ENCODE measurements at regions not wholly inside any gene's neighbourhood (a gene's known extent, or its start where the extent isn't known, plus 50 kb on each side); places are given as distances from the start of the nearest gene placed in this dataset.

GRCh38 chr15:69798481-69799250, 299.1 kb downstream of the TLE3 start:
- no peak for DNase-seq

DNA sequence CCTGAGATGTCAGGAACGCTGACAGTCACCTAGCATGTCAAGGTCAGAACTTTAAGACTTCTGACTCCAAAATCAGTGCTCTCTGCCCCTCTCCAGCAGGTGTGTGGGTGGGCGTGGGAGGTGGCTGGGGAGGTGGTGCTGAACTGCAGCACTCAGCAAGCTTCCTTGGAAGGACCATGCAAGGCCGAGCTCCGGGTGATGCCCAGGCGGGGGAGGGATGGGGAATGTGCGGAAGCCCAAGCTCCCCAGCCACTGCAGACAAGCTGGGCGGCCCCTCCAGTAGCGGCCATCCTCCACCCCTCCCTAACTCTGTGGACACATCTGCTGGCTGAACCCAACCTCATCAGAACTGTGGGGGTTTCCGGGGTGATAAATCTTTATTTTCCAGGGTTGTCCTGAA, 296.6 kb downstream of the TLE3 start:
- no peak for DNase-seq

GRCh38 chr15:69802432-69802831, 295.3 kb downstream of the TLE3 start:
- no peak for DNase-seq

DNA sequence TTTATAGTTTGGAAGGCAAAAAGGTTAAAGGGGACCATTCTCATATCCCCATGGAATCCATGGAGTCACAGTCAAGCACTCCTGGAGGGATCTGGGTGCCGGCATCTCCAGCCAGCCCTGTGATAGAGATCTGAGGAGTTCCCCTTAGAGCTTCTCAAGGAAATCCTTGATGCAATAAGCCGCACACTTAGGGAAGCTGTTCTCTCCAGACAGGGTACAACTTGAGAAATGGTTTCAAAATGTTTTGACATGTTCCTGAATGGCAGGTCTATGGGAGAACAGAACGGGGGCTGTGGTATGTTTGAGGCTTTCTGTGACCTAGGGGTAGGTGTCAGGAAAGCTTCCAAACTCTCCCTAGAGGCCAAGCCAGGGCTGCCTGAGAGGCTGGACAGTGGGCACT, 292.9 kb downstream of the TLE3 start:
- no peak for DNase-seq

- no peak for DNase-seq
Observed at GRCh38 chr15:69805248-69805953, 292.3 kb downstream of the TLE3 start.

GRCh38 chr15:69806287-69806915, 291.3 kb downstream of the TLE3 start:
- no peak for DNase-seq

DNA sequence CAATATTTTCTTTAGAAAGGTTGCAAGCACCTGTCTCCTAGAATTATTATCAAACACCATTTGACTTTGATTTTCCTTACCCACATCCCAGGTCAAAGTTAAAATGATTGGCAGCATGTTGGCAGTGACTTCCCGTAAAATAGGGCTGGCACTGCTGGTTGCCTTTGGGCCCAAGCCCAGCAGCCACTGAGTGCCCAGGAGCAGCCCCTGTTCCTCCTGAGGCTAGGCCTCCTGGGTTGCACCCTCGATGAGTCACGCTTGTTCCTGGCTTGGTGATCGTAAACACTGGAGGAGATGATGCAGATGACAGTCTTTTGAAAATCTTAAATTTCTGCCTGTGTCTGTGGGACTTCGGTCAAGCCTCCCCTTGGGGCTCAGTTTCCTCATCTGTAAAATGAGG, 290.0 kb downstream of the TLE3 start:
- no peak for DNase-seq

DNA sequence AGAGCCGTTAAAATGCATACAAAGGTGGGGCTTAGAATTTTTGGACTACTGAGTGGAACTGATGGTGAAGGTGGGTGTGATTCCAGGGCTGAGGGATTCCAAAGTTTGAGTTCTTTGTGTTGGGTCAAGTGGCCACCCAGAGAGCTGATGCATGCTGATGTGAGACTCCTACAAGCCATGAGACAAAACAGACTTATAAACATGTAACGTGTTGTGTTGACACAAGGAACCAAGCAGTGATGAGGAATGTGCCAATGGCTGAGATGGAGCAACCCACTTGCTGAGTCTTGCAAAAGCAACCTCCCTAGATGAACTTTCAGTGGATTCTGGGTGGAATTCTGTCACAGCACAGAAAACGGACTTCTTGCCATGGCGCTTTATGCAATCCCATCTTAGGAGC, 289.0 kb downstream of the TLE3 start:
- DNase-seq = no peak

DNA sequence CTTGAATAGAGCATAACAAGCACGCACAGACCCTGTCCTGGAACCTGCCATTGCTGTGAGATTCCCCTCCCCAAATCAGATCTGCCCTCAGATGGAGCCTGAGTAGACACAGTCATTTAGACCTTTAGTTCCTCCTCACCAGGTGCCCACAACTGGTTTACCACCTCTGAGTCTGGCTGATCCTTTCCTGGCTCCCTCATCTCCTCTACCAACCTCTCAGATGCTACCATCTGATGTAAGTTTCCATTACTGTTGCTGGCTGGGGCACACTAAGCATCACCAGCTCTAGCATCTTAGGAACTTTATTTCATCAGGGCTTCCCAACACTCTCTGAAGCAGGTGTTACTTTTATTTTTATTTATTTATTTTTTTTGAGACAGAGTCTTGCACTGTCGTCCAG, 288.3 kb downstream of the TLE3 start:
- no peak for DNase-seq

DNA sequence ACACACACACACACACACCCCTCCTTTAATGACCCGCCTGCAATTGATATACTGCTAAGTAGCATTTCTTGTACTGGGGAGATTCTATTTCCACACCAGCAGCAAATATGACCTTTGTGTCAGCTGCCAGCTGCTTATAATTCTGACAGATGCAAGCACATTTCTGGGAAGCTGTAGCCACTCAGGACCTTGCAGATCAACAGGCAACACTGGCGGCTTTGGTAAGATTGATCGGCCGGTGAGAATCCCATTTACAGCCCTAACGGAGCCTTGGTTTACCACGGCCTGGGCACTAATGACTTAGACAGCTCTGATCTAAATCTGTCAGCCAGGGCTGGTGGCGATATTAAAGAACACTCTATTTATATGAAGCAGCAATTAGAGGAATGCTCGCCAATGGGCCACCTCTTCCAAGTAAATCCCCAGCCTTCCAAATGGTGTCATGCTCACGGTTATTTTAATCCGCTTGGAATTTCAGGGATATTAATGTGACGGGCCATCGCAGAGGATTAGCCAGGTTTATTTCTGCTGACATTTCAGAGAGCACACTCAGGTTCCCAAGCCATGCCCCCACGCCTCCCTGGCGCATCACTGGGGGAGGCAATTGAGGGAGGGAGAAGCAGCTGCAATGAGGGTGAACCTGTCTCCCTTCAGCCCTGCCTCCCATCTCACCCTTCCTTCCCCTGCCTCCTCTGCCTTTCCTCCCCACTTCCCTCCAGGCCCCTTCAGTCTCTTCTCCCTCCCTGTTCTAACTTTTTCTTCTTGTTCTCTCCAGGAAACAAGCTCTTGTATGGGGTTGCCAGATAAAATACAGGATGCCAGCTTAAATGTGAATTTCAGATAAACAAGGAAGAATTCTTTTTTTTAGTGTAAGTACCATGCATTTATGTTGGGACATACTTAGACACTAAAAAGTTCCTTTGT, 287.0 kb downstream of the TLE3 start:
- DNase-seq = no peak

GRCh38 chr15:69812861-69813261, 284.9 kb downstream of the TLE3 start:
- DNase-seq = no peak

- no peak for DNase-seq
Observed at GRCh38 chr15:69813881-69814280, 283.8 kb downstream of the TLE3 start.

DNA sequence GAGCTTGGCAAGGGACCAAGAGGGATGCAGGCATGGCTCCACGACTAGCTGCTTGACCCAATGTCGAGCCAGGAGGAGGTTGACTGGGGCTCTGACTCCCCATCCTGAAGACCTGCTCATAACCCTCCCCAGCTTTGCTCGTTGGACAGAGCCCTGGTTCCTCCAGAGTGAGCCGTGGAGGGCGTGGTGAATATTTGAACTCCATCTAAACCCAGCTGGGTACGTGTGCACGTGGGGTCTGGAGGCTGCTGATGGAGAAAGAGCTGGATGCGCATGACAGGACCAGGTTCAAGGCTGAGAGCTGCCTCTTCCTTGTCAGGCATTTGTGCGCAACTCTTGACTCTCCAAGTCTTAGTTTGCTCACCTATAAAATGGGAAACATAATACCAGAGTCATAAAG, 282.8 kb downstream of the TLE3 start:
- no peak for DNase-seq

- no peak for DNase-seq
Observed at GRCh38 chr15:69815793-69816192, 281.9 kb downstream of the TLE3 start.

DNA sequence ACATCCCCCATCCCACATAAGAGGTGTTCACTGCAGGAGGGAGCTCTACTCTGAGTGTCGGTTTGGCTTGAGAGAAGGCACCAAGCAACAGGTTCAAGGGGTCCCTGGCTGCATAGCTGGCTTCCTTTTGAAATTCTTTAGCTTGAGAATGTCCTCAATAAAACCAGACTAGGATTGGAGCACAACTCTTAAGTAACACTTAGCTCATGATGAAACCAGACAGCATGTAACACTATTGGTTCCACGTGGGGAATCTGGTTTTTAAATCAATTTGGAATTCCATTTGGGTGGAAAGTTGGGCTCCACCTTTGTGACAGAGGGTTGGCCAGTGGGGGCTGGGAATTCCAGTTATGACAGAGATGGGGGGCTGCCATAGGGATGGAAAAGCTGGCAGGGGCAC, 281.2 kb downstream of the TLE3 start:
- DNase-seq = no peak

DNA sequence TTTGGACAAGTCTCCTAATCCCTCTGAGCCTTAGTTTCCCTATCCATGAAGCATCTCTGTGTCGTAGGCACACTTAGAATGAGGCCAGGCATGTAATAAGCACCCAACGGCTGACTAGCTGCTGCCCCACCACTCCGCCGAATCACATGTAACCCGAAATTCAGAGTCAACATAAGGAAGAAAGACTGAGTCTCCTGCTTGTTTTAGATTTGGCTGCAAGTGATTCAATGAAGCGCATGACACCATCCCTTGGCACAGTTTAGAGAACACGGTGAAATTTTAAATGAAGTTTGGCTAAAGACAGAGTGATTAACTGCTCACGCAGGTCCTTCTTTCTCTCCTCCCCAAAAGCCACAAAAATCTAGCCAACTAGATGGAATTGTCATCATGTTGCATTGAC, 279.2 kb downstream of the TLE3 start:
- DNase-seq = no peak

- no peak for DNase-seq
Observed at GRCh38 chr15:69819371-69819770, 278.3 kb downstream of the TLE3 start.

DNA sequence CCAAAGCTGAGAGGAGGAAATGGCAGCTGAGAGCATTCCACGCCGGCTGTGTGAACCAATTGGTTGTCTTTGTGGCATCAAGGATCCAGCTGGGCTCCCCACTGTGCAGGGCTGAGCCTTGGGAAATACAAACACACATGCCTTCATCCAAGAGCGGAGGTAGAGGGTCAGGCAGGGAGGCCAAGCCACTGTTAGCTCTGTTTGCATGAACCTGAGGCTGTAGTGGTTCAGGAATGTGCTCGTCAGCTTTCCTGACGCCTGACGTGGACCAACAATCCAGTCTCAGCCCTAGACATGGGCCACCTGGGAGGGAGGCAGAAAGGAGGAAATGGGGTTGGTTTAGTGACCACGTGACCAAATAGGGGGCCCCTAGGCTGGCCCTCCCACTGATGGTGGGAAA, 276.9 kb downstream of the TLE3 start:
- no peak for DNase-seq

- DNase-seq = no peak
Observed at GRCh38 chr15:69823223-69823907, 274.4 kb downstream of the TLE3 start.

- no peak for DNase-seq
Observed at GRCh38 chr15:69824075-69824876, 273.4 kb downstream of the TLE3 start.

- no peak for DNase-seq
Observed at GRCh38 chr15:69824877-69825406, 272.8 kb downstream of the TLE3 start.

Measured in CD4-positive, alpha-beta T cell treated with Interleukin-17A for 1 hour (primary cell).